Nephron progenitor cell (in vitro differentiated cells): ENCODE measurements at regions not wholly inside any gene's neighbourhood (a gene's known extent, or its start where the extent isn't known, plus 50 kb on each side); places are given as distances from the start of the nearest gene placed in this dataset.

Experiments
- DNase-seq: peaks from one replicate; pipeline ENCODE4 v3.0.0; 2021
- H3K27ac Mint-ChIP-seq: 2 replicates; pipeline ENCODE4 v1.8.0; 2021; ENCODE audit warnings: mild to moderate bottlenecking, moderate library complexity, mixed read lengths
- H3K27me3 Mint-ChIP-seq: 2 replicates; pipeline ENCODE4 v1.8.0; 2021; ENCODE audit warnings: mild to moderate bottlenecking, low read depth, mixed read lengths; ENCODE audit not compliant: poor library complexity
- H3K36me3 Mint-ChIP-seq: 2 replicates; pipeline ENCODE4 v1.8.0; 2021; ENCODE audit warnings: low read depth, mixed read lengths
- H3K4me1 Mint-ChIP-seq: 2 replicates; pipeline ENCODE4 v1.8.0; 2021; ENCODE audit warnings: mixed read lengths
- H3K4me3 Mint-ChIP-seq: 2 replicates; pipeline ENCODE4 v1.8.0; 2021; ENCODE audit warnings: mild to moderate bottlenecking, moderate library complexity, mixed read lengths
- H3K9me3 Mint-ChIP-seq: 2 replicates; pipeline ENCODE4 v1.8.0; 2021; ENCODE audit warnings: mild to moderate bottlenecking, moderate library complexity, mixed read lengths
- TF ChIP-seq, protein P1 (sequence below): fragments of 200-600 bp; sonication (generic); IDR thresholded peaks from 2 replicates; pipeline ENCODE4 v1.5.0; 2021; ENCODE audit warnings: antibody characterized with exemption

DNA sequence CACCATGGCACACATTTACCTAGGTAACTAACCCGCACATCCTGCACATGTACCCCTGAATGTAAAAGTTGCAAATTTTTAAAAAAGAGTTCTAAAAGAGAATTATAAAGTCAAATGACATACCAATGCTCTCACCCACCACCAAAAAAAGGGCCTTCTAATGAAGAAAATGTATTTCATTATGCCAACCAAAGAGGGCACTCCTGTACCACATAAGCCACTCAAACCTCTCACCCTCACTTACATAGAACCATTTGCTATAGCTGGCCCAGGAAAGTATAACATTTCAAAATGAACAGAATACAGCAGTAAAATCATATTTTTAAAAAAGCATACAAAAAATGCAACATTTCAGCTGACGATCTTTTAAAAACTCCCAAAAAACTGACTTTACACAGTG is 241.5 kb upstream of the PKDCC start:
- Mint-ChIP-seq H3K9me3 (peaks cover 14% of the 10 kb centered on the region), H3K27ac (no peak overlapping the region), H3K27me3 (peaks cover 18% of the 10 kb centered on the region), H3K36me3 (no peaks in the 10 kb centered on the region), H3K4me1 (no peaks in the 10 kb centered on the region), H3K4me3 (no peak overlapping the region)
- TF ChIP-seq, protein P1, sequence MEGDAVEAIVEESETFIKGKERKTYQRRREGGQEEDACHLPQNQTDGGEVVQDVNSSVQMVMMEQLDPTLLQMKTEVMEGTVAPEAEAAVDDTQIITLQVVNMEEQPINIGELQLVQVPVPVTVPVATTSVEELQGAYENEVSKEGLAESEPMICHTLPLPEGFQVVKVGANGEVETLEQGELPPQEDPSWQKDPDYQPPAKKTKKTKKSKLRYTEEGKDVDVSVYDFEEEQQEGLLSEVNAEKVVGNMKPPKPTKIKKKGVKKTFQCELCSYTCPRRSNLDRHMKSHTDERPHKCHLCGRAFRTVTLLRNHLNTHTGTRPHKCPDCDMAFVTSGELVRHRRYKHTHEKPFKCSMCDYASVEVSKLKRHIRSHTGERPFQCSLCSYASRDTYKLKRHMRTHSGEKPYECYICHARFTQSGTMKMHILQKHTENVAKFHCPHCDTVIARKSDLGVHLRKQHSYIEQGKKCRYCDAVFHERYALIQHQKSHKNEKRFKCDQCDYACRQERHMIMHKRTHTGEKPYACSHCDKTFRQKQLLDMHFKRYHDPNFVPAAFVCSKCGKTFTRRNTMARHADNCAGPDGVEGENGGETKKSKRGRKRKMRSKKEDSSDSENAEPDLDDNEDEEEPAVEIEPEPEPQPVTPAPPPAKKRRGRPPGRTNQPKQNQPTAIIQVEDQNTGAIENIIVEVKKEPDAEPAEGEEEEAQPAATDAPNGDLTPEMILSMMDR: no peak
- no peak for DNase-seq

DNA sequence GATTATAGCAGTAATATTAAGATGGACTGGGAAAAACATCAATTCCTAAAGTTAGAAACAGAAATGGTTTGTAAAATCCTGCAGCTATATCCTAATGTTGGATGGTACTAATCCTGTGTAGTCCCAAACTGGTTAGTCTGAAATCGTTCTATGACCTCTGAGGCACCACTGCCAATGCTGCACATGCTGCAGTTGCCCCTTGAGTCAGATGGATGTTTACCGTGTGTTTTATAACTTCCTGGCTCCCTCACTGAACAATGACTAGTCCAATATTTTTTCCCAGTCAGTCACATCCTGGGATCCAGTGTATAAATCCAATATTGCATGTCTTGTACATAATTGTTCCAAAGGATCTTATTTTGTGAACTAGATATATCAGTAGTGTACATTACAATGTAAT is 226.7 kb upstream of the PKDCC start:
- Mint-ChIP-seq H3K36me3 (no peaks in the 10 kb centered on the region), H3K9me3 (peaks cover 14% of the 10 kb centered on the region), H3K4me1 (no peaks in the 10 kb centered on the region), H3K27ac (no peak overlapping the region), H3K27me3 (peaks cover 40% of the 10 kb centered on the region), H3K4me3 (no peak overlapping the region)
- DNase-seq: no peak
- TF ChIP-seq, protein P1: no peak

DNA sequence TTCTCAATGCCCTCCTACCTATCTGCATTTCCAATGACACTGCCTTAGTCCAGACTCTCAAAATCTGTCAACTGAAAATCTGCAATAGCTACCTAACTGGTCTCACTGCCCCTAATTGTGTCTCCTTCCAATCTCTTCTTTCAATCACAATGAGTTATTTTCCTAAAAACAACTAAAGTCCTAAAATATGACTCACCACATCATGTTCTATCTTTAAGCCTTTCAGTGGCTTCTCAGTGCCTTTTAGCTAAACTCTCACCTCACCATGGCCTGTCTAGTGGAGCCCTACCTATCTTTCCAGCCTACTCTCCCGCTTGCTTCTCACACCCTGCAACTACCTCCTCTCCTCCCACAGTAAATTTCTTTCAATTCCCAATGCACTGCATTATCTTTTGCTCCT is 220.9 kb upstream of the PKDCC start:
- Mint-ChIP-seq H3K27ac (no peak overlapping the region), H3K4me3 (no peak overlapping the region), H3K9me3 (no peaks in the 10 kb centered on the region), H3K4me1 (no peaks in the 10 kb centered on the region), H3K36me3 (no peaks in the 10 kb centered on the region), H3K27me3 (peaks cover 43% of the 10 kb centered on the region)
- DNase-seq: no peak
- TF ChIP-seq, protein P1: no peak

DNA sequence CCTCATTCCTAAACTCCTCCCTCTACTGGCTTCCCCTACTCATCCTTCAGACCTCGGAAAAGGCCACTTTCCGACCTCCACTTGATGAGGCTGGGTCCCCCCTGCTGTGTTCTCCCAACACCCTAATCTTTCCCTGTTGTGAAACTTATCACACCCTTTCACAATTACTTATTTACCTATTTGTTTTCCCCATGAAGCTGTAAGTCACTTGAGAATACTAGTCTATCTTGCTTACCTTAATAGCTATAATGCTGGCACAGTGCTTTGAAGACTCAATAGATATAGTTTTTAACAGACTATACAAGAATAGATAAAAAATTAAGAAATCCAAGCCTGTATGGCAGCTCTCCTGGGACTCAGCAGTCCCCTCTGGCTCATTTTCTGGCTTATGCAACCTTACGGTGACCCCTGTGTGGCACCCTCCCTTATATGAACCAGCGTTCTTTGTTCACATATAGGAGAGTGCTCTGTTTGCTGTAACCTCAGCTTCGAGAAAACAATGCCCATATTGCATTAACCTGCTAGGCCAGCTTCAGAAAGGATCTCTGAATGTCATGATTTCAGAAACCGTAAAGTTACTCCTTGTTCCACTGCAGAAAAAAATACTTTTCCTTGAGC is 220.4 kb upstream of the PKDCC start:
- no peaks in the 10 kb centered on the region for H3K36me3 Mint-ChIP-seq
- H3K9me3 Mint-ChIP-seq: no peaks in the 10 kb centered on the region
- H3K4me3 Mint-ChIP-seq: no peak overlapping the region
- no peaks in the 10 kb centered on the region for H3K4me1 Mint-ChIP-seq
- no peak overlapping the region for H3K27ac Mint-ChIP-seq
- TF ChIP-seq, protein P1: no peak
- DNase-seq: no peak
- H3K27me3 Mint-ChIP-seq: peaks cover 47% of the 10 kb centered on the region

DNA sequence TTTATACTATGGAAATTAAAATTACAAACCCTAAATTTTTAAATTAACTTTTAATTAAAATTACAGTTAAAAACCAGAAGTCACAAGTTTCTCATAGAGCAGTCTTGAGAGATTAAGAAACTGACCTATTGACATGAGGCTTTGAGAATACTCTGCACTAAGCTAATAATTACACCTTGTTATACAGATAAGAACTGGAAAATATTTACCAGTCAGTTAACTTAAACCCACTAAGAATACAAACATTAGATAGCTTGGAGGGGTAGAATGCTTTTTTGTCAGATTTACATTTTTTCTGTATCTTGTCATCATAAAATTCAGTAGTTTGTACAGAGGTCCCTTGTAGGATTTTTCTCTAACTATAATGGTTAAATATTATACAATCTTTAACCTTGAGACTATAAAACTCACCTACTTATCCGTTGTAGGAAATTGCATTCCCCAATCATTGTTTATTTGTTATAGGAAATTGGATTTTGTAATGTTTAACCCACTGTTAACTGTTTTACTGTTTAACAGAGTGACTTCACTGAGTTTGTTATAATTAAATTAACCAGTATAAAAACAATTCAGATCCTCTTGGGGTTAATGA is 219.7 kb upstream of the PKDCC start:
- no peaks in the 10 kb centered on the region for H3K36me3 Mint-ChIP-seq
- no peaks in the 10 kb centered on the region for H3K4me1 Mint-ChIP-seq
- no peaks in the 10 kb centered on the region for H3K9me3 Mint-ChIP-seq
- H3K27me3 Mint-ChIP-seq: peaks cover 49% of the 10 kb centered on the region
- no peak for DNase-seq
- H3K27ac Mint-ChIP-seq: no peak overlapping the region
- TF ChIP-seq, protein P1: no peak
- no peak overlapping the region for H3K4me3 Mint-ChIP-seq

DNA sequence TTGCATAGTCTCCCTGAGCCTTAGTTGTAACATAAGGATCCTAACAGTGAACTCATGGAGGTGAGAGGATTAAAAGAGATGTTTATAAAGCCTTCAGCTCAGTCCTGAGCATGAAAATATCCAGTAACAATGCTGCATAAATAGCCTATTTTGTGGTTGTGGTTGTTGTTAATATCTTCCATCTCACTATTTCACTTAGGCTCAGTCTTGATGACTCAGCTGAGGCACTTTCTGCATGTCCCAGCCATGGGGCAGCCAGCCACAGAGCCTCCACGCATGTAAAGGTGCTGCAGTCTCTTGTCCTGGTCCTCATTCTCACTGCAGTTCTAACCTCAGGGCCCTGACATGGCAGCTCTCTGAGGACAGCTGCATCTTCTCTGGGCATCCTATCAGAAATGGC is 218.8 kb upstream of the PKDCC start:
- H3K9me3 Mint-ChIP-seq: no peaks in the 10 kb centered on the region
- no peak overlapping the region for H3K27ac Mint-ChIP-seq

More for the DNA sequence above, 218.8 kb upstream of the PKDCC start:
- no peaks in the 10 kb centered on the region for H3K4me1 Mint-ChIP-seq
- TF ChIP-seq, protein P1: no peak
- H3K4me3 Mint-ChIP-seq: no peak overlapping the region
- no peaks in the 10 kb centered on the region for H3K36me3 Mint-ChIP-seq
- DNase-seq: no peak
- peaks cover 44% of the 10 kb centered on the region for H3K27me3 Mint-ChIP-seq
